ENCODE measurements at regions not wholly inside any gene's neighbourhood (a gene's known extent, or its start where the extent isn't known, plus 50 kb on each side); places are given as distances from the start of the nearest gene placed in this dataset.

DNA sequence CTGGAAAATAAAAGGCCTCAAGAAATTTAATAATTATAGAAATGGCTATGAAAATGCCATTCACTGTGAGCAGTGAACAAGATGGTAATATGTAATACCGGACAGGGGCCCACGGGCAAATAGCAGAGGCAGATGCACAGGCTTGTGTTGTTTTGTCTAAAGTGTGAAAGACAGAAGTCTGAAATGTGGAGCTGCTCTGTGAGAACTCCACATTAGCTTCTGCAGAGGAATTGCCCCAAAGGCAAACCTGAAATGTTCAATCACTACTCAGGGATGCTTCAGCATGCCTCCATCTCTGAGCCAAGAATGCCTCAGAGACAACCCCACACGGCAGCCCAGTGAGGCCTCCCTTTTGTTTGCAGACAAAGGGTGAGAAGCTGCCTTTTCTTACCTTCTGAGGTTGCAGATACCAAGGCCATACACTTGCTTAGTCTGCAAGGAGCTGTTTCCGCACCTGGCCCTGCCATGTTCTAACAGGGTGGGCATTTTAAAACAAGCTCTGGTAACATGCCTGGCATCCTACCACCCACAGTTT lies 124.3 kb upstream of the CXCL14 start:
- CTCF ChIA-PET, result no interaction called here
- no peaks in the 10 kb centered on the region for H3K36me3 Mint-ChIP-seq
- H3K4me3 Mint-ChIP-seq, result no peak overlapping the region
- no peak overlapping the region for H3K27ac Mint-ChIP-seq
- H3K27me3 Mint-ChIP-seq, result no peaks in the 10 kb centered on the region
- H3K4me1 Mint-ChIP-seq, result no peaks in the 10 kb centered on the region
- no peaks in the 10 kb centered on the region for H3K9me3 Mint-ChIP-seq (ENCODE audit: low read depth)
- DNase-seq, result no peak
- no peak for ATAC-seq

DNA sequence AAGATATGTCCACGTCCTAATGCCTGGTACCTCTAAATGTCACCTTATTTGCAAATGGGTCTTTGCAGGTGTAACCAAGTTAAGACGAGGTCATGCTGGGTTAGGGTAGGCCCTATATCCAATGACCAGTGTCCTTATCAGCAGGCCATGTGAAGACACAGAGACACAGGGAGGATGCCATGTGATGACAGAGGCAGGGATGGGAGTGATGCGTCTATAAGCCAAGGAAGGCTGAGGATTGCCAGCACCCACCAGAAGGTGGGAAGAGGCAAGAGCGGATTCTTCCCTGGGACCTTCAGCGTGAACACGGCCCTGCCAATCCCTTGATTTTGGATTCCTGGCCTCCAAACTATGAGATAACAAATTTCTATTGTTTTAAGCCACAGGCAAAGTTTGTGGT lies 123.4 kb upstream of the CXCL14 start:
- H3K27me3 Mint-ChIP-seq, result no peaks in the 10 kb centered on the region
- ATAC-seq, result no peak
- H3K4me3 Mint-ChIP-seq, result no peak overlapping the region
- CTCF ChIA-PET, result no interaction called here
- no peak for DNase-seq
- H3K27ac Mint-ChIP-seq, result no peak overlapping the region
- no peaks in the 10 kb centered on the region for H3K9me3 Mint-ChIP-seq (ENCODE audit: low read depth)
- no peaks in the 10 kb centered on the region for H3K4me1 Mint-ChIP-seq
- H3K36me3 Mint-ChIP-seq, result no peaks in the 10 kb centered on the region

DNA sequence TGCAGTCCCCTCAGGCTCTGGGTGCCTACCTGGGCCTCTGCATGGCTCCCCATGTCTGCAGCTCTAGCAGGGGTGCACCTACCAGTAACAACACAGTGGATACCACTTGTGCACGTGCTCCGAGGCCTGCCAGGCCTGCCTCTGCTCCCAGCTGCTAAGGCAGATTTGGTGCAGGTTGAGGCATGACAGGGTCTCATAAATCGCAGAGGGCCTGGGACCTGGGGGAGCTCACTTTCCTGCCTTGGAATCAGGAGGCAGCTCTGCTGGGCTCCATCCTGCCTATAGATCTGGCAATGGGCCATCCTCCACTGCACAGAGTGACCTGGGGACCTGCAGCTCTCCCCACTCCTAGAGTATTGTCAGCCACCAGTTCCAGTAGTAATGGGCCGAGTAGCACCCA lies 121.9 kb upstream of the CXCL14 start:
- Mint-ChIP-seq H3K27me3 (no peaks in the 10 kb centered on the region), H3K27ac (no peak overlapping the region), H3K9me3 (ENCODE audit: low read depth) (no peaks in the 10 kb centered on the region), H3K4me1 (no peaks in the 10 kb centered on the region), H3K4me3 (no peak overlapping the region), H3K36me3 (no peaks in the 10 kb centered on the region)
- DNase-seq (no peak), ATAC-seq (no peak)
- CTCF ChIA-PET, result no interaction called here

DNA sequence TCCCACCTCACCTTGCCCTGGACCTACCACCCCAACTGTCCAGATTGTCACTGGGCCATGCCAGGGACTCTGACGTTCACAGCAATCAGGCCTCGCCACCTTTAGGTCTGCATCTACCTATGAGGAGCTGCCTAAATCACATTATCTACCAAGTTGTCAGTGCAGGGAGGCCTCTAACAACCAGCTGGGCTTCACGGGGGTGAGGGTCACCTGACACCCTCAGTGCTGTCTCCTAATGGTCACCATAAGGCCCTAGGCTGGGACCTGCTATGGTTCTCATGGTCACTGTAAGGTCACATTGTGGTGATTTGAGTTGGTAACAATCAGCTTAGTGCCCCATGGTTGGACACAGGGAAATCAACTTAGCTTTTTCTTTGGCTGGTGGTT lies 119.2 kb upstream of the CXCL14 start:
- CTCF ChIA-PET, result no interaction called here
- Mint-ChIP-seq H3K27ac (no peak overlapping the region), H3K36me3 (no peaks in the 10 kb centered on the region), H3K4me3 (no peak overlapping the region), H3K4me1 (no peaks in the 10 kb centered on the region), H3K9me3 (ENCODE audit: low read depth) (no peaks in the 10 kb centered on the region), H3K27me3 (peaks cover 2% of the 10 kb centered on the region)
- ATAC-seq (no peak), DNase-seq (no peak)

DNA sequence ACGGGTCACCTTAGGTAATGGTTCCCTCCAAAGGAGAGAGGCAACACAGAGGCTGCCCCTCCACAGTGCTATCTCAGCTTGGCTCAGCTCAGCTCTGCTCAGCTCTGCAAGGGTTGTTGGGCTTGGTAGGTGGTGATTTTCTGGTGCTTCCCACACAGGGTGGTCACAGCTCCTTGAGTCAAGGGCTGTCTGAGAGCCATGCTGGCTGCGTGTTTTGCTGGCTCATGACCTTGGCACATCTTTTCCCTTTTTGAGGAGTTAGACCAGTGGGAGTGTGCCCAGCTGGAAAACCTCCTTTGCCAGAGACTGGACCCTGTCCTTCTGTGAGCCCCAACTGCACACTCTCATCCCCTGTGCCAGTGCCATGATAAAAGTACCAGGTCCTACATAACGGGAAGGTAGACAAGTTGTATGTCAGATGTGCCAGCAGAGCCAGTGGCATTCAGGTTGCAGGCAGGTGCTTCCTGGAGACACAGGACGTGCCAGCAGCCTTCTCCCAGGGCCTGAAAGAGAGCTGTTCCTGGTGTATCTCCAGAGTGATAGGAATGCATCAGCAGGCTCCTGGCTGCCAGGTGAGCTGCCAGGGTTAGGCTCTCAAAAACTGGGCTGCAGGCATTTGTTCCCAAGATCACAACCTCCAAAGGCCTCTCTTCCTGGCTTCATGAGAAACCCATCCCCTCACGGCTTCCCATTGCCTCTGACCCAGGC lies 118.6 kb upstream of the CXCL14 start:
- peaks cover 2% of the 10 kb centered on the region for H3K27me3 Mint-ChIP-seq
- CTCF ChIA-PET, result no interaction called here
- no peaks in the 10 kb centered on the region for H3K4me1 Mint-ChIP-seq
- H3K27ac Mint-ChIP-seq, result no peak overlapping the region
- H3K4me3 Mint-ChIP-seq, result no peak overlapping the region
- H3K9me3 Mint-ChIP-seq (ENCODE audit: low read depth), result no peaks in the 10 kb centered on the region
- H3K36me3 Mint-ChIP-seq, result no peaks in the 10 kb centered on the region
- ATAC-seq (no peak), DNase-seq (no peak)

DNA sequence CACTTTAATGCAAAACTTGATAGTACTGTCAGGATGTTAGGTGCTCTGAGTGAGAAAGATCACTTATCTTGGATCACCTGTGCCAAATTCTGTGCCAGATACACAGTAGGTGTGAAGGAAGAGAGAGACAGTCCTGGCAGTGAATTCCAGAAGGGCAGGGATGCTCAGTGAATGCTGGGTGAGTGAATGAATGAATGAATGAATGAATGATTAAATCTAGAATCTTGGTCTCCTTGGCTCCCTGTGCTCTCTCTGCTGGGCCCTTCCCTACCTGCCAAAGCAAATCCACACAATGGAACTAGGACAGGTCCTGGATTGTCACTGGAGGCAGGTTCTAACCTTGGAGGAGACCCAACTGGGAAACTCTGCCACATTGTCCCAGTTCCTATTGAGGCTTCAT lies 117.5 kb upstream of the CXCL14 start:
- Mint-ChIP-seq H3K4me1 (no peaks in the 10 kb centered on the region), H3K36me3 (no peaks in the 10 kb centered on the region)
- CTCF ChIA-PET, result no interaction called here

DNA sequence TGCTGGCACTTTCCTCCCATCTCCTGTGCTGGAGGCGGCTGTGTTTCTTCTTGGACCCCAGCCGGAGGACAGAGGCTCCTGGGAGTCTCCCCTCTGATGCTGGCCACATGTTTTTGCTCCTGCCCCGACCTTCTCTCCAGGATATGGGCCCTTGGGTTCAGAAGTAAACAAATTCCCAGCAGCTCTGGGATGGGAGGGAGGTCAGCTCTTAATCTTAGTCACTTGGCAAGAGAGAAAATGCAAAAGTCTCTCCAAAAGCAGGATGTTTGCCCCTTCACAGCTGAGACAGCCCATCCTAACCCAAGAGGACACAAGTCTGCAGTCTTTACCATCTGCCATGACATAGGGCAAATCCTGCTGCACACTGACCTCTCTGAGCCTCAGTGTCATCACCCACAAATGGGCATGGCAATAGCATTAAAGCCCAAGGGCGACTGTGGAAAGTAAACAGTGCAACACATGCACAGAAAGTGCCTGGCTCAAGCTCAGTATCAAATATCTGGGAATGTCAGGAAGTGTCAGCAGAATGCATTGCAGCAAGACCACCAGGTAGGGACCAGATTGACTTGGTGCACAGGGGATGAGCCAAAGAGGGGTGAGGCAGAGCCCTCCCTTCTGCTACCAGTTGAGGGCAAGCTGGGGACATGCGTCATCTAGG lies 117.0 kb upstream of the CXCL14 start:
- Mint-ChIP-seq H3K4me1 (no peaks in the 10 kb centered on the region), H3K27ac (no peak overlapping the region), H3K36me3 (no peaks in the 10 kb centered on the region), H3K9me3 (ENCODE audit: low read depth) (no peaks in the 10 kb centered on the region), H3K27me3 (peaks cover 2% of the 10 kb centered on the region), H3K4me3 (no peak overlapping the region)
- DNase-seq (no peak), ATAC-seq (no peak)
- CTCF ChIA-PET, result no interaction called here

More for the DNA sequence above, 117.5 kb upstream of the CXCL14 start:
- H3K4me3 Mint-ChIP-seq, result no peak overlapping the region
- no peak for ATAC-seq
- no peaks in the 10 kb centered on the region for H3K9me3 Mint-ChIP-seq (ENCODE audit: low read depth)
- peaks cover 2% of the 10 kb centered on the region for H3K27me3 Mint-ChIP-seq
- H3K27ac Mint-ChIP-seq, result no peak overlapping the region
- no peak for DNase-seq

DNA sequence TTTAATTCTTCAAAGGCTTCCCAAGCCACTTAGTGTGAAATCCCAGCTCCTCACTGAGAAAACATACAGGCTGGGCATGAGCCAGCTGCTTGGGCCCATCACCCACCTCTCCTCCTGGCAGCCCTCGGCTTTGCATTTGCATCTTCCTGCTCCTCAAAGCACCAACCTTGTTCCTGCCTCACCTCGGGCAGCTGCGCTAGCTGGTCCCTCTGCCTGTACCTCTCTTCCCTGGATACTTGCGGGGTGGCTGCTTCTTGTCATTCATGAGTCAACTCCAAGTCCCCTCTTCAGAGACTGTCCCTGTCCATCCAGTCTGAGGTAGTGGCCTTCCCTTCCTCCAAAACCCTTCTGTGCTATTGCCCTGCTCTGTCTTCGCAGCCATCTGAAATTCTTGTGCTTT lies 116.1 kb upstream of the CXCL14 start:
- H3K36me3 Mint-ChIP-seq, result no peaks in the 10 kb centered on the region
- H3K27me3 Mint-ChIP-seq, result peaks cover 3% of the 10 kb centered on the region
- H3K27ac Mint-ChIP-seq, result no peak overlapping the region
- no peaks in the 10 kb centered on the region for H3K9me3 Mint-ChIP-seq (ENCODE audit: low read depth)
- no peak overlapping the region for H3K4me3 Mint-ChIP-seq
- no peak for ATAC-seq
- CTCF ChIA-PET, result no interaction called here
- no peak for DNase-seq
- H3K4me1 Mint-ChIP-seq, result no peaks in the 10 kb centered on the region

DNA sequence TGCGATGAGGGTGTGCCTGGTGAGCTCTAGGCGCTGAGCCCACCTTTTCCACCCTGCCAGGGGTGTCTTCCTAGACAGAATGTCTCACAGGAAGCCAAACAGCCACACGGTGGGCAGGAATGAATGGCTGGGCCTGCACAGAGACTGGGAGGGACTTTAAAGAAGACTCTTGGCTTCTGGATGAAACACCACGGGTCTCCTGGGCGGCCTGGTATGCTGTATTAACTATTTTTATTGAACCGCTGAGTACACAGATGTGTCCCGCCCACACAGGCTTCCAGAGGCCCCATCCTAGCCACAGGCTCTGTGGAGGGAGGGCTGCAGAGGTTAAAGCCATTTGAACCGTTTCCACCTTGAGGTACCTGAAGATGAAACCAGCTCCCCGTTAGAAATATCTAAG lies 115.2 kb upstream of the CXCL14 start:
- Mint-ChIP-seq H3K4me1 (no peaks in the 10 kb centered on the region), H3K27ac (no peak overlapping the region), H3K9me3 (ENCODE audit: low read depth) (no peaks in the 10 kb centered on the region), H3K27me3 (peaks cover 9% of the 10 kb centered on the region), H3K36me3 (no peaks in the 10 kb centered on the region), H3K4me3 (no peak overlapping the region)
- ATAC-seq (no peak), DNase-seq (no peak)
- CTCF ChIA-PET, result no interaction called here

DNA sequence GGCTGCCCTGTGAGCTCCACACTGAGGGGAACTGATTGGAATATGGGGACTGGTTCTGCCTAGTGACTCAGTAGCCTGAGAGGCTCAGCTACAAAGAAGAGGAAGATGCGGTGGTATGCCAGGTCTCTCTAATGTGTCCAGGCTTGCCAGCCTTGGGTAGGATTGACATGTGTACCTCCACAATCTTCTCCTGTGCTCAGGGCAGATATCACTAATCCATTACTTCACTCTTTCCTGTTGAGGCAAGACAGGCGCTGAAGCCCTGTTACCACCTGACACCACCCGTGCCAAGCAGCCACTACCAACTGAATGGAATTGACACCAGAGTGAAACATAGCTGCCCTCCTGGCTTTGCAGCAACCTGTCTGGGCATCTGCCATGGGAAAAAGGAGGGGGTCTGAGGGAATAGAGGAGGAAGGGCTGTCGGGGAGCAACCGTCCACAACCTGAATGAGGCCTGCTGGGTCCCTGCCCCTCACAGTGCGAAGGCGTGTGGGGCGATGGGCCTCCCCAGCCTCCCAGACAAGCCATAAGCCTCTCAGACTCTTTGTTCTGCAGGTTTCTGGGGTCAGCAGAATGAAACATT lies 114.7 kb upstream of the CXCL14 start:
- Mint-ChIP-seq H3K27ac (no peak overlapping the region), H3K4me1 (no peaks in the 10 kb centered on the region), H3K9me3 (ENCODE audit: low read depth) (no peaks in the 10 kb centered on the region), H3K4me3 (no peak overlapping the region), H3K36me3 (no peaks in the 10 kb centered on the region), H3K27me3 (peaks cover 9% of the 10 kb centered on the region)
- no peak for DNase-seq
- ATAC-seq, result no peak
- CTCF ChIA-PET, result no interaction called here

DNA sequence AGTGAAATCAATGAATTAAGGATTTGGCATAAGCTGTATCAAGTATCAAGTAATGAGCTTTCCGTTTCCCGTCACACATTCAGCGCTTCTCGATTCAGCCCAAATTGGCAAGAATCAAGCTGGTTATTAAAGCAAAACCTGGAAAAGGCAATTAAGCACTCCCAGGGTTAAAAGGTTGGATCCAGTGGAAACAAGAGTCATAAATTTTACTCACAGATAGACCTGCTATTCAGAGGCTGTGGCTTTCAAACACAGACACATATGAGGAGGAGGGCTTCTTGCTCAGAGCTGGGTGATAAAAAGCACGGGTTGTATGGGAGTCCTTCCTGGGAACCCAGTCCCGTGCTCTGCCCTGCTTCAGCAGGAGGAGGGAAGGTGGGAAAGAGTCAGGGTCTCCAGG lies 112.3 kb upstream of the CXCL14 start:
- Mint-ChIP-seq H3K27me3 (peaks cover 9% of the 10 kb centered on the region), H3K27ac (no peak overlapping the region), H3K36me3 (no peaks in the 10 kb centered on the region), H3K9me3 (ENCODE audit: low read depth) (no peaks in the 10 kb centered on the region), H3K4me1 (no peaks in the 10 kb centered on the region), H3K4me3 (no peak overlapping the region)
- ATAC-seq (no peak), DNase-seq (no peak)
- CTCF ChIA-PET, result interaction anchor here (0.9 kb wide), 1 partner anchor 130 kb away, joined by 4 read pairs; no protein-coding TSS in a partner anchor

DNA sequence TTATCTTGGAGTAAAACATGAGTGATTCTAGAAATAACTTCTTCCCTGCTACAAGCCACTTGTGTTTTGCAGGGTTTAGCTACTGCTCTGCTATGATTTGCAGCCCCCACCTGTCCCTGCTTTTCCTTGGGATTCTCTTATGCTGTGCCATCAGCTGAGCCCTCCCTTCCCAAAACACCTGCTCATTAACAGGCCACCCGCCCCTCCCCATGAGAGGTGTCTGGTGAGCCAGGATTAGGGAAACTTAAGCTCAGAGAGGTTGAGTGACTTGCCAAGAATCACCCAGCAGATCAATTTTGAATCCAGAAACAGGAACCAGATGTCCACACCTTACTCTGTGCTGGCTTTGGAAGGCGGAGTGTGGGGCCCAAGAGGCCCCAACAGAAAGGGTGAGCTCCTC lies 111.7 kb upstream of the CXCL14 start:
- DNase-seq (no peak), ATAC-seq (no peak)
- no peak overlapping the region for H3K4me3 Mint-ChIP-seq
- H3K36me3 Mint-ChIP-seq, result no peaks in the 10 kb centered on the region
- H3K27ac Mint-ChIP-seq, result no peak overlapping the region
- H3K27me3 Mint-ChIP-seq, result peaks cover 9% of the 10 kb centered on the region
- H3K4me1 Mint-ChIP-seq, result no peaks in the 10 kb centered on the region
- CTCF ChIA-PET, result no interaction called here
- H3K9me3 Mint-ChIP-seq (ENCODE audit: low read depth), result no peaks in the 10 kb centered on the region

DNA sequence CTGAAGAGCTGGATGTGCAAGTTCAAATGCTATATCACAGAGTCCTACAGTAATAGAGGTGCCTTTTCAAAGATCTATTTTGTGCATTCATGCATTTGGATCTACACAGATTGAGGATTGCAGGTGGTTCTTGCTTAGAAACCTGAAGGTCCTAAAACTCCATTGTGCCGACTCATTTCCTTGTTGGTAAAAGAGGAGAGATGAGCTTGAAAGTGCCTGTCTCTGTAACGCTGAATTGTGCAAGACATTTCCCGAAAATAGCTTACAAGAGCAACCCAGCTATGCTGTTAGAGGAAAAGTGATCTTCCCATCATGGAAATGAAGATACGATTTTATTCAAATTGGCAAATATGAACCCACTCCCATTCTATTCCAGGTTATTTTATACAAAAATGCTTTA lies 110.7 kb upstream of the CXCL14 start:
- Mint-ChIP-seq H3K36me3 (no peaks in the 10 kb centered on the region), H3K27ac (no peak overlapping the region), H3K4me3 (no peak overlapping the region), H3K27me3 (peaks cover 9% of the 10 kb centered on the region), H3K9me3 (ENCODE audit: low read depth) (no peaks in the 10 kb centered on the region), H3K4me1 (no peaks in the 10 kb centered on the region)
- DNase-seq, result no peak
- CTCF ChIA-PET, result no interaction called here
- ATAC-seq, result no peak

DNA sequence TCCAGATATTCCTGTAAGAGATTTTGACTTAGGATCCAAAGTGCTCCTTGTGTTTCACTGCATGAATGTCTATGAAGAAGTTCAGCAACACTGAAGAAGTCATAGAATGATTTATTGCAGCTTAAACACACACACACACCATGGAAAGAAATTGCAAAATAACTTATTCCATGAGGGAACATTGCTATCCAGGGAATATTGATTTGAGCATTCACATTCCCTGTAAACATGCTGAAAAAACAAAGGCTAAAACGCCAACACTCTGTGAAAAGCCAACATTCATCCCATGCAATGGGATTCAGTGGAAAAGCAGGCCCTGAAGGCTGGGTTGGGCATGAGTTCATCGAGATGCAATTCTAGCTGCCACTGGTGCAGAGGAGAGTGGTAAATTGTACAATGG lies 109.6 kb upstream of the CXCL14 start:
- no peak for DNase-seq
- H3K4me1 Mint-ChIP-seq, result no peaks in the 10 kb centered on the region
- H3K4me3 Mint-ChIP-seq, result no peak overlapping the region
- no peaks in the 10 kb centered on the region for H3K36me3 Mint-ChIP-seq
- H3K9me3 Mint-ChIP-seq (ENCODE audit: low read depth), result no peaks in the 10 kb centered on the region
- no peak for ATAC-seq
- H3K27me3 Mint-ChIP-seq, result peaks cover 9% of the 10 kb centered on the region
- CTCF ChIA-PET, result no interaction called here
- no peak overlapping the region for H3K27ac Mint-ChIP-seq

Measured in activated CD8-positive, alpha-beta memory T cell treated with anti-CD3 and anti-CD28 coated beads, Interleukin-2, amount 10 ng/mL, durations not matched to agents 7 days and 5 days (primary cell).